Esophagus squamous epithelium (tissue), 5 donors: ENCODE measurements at regions not wholly inside any gene's neighbourhood (a gene's known extent, or its start where the extent isn't known, plus 50 kb on each side); places are given as distances from the start of the nearest gene placed in this dataset.

Source experiments
- DNase-seq: peaks from one replicate; lab custom pipeline; 2025; lab: John Stamatoyannopoulos, UW
- H3K27ac ChIP-seq, 4 donors: fragments of 200-600 bp; sonication (generic); one replicate each; pipeline ENCODE4 v1.5.1; 2016 to 2019; ENCODE audit warnings: mild to moderate bottlenecking in 1 of 4
- H3K27me3 ChIP-seq, 4 donors: fragments of 200-600 bp; sonication (generic); 1 replicate in 3 of 4; 2 replicates in 1 of 4; pipeline versions ENCODE4 v1.5.1 to v1.6.0; 2017 to 2021; ENCODE audit warnings: antibody characterized with exemption in 1 of 4
- H3K36me3 ChIP-seq, 3 donors: fragments of 200-600 bp; sonication (generic); one replicate each; pipeline ENCODE4 v1.5.1; 2016 to 2019
- H3K4me1 ChIP-seq, 3 donors: fragments of 200-600 bp; sonication (generic); one replicate each; pipeline ENCODE4 v1.5.1; 2017 to 2019
- H3K4me3 ChIP-seq, 4 donors: fragments of 200-600 bp; sonication (generic); 1 replicate in 3 of 4; 2 replicates in 1 of 4; pipeline ENCODE4 v1.5.1; 2016 to 2019; ENCODE audit warnings: mild to moderate bottlenecking in 2 of 4, moderate library complexity in 1 of 4
- H3K9me3 ChIP-seq, 3 donors: fragments of 200-600 bp; sonication (generic); one replicate each; pipeline ENCODE4 v1.5.1; 2016 to 2019
- CTCF ChIP-seq, 6 experiments: fragments of 450-650 bp in 4 of 6; fragments of 200-600 bp in 2 of 6; sonication (generic) in 2 of 6; IDR thresholded peaks; one replicate each; pipeline ENCODE4 v1.5.1; 2016 to 2019; ENCODE audit warnings: antibody characterized with exemption in 6 of 6, mild to moderate bottlenecking in 4 of 6, moderate library complexity in 4 of 6
- POLR2A ChIP-seq, 4 donors: fragments of 450-650 bp; IDR thresholded peaks; one replicate each; pipeline ENCODE4 v1.6.1; 2017; ENCODE audit warnings: antibody characterized with exemption in 4 of 4, mild to moderate bottlenecking in 4 of 4, moderate library complexity in 3 of 4
- WGBS, 2 donors: methylation state at CpG; one replicate each; pipeline ENCODE4 v1.1.5; 2018; 5-methylcytosine and 5-hydroxymethylcytosine counted together
- intact Hi-C: fragments of 100-400 bp; cut with DNase I; formaldehyde crosslinking; loops from one replicate; pipeline ENCODE4 v1.15.0; 2022
- donor health status: DM: yes; HTN: yes; CAD: no.

- H3K4me3 ChIP-seq: no peak overlapping the region
- no peaks in the 10 kb centered on the region for H3K36me3 ChIP-seq
- no peaks in the 10 kb centered on the region for H3K4me1 ChIP-seq
- no peak for DNase-seq
- no peaks in the 10 kb centered on the region for H3K9me3 ChIP-seq
- WGBS, 2 donors: 63 to 70% methylated on average over 7 of the region's 7 CpGs
- no peak overlapping the region for H3K27ac ChIP-seq
- intact Hi-C loops: no loop called here
- no peak for TF ChIP-seq CTCF (IDR thresholded peaks at IDR 0.05)
- TF ChIP-seq POLR2A (IDR thresholded peaks at IDR 0.05): no peak
- H3K27me3 ChIP-seq: no peaks in the 10 kb centered on the region
Measured at GRCh38 chr13:78401873-78402707, 201.3 kb downstream of the POU4F1 start.

- no peaks in the 10 kb centered on the region for H3K9me3 ChIP-seq
- DNase-seq: no peak
- H3K4me3 ChIP-seq: no peak overlapping the region
- intact Hi-C loops: no loop called here
- no peak overlapping the region for H3K27ac ChIP-seq
- WGBS, 2 donors: 44 to 47% methylated on average over 4 of the region's 4 CpGs
- no peaks in the 10 kb centered on the region for H3K4me1 ChIP-seq
- H3K36me3 ChIP-seq: no peaks in the 10 kb centered on the region
- H3K27me3 ChIP-seq: no peaks in the 10 kb centered on the region
- TF ChIP-seq CTCF (IDR thresholded peaks at IDR 0.05) (no peak), POLR2A (IDR thresholded peaks at IDR 0.05) (no peak)
Measured at GRCh38 chr13:78398743-78399410, 204.5 kb downstream of the POU4F1 start.

- Histone ChIP-seq H3K36me3 (no peaks in the 10 kb centered on the region), H3K4me3 (no peak overlapping the region), H3K9me3 (no peaks in the 10 kb centered on the region), H3K4me1 (no peaks in the 10 kb centered on the region), H3K27ac (no peak overlapping the region), H3K27me3 (no peaks in the 10 kb centered on the region)
- intact Hi-C loops: no loop called here
- 41 to 63% methylated on average over 4 of the region's 4 CpGs for WGBS, 2 donors
- no peak for DNase-seq
- TF ChIP-seq POLR2A (IDR thresholded peaks at IDR 0.05) (no peak), CTCF (IDR thresholded peaks at IDR 0.05) (no peak)
Measured at GRCh38 chr13:78393286-78394142, 209.8 kb downstream of the POU4F1 start.

GRCh38 chr13:78383899-78384298, 219.5 kb downstream of the POU4F1 start:
- H3K36me3 ChIP-seq: no peaks in the 10 kb centered on the region
- no peak overlapping the region for H3K27ac ChIP-seq
- TF ChIP-seq CTCF (IDR thresholded peaks at IDR 0.05): no peak
- no peak for TF ChIP-seq POLR2A (IDR thresholded peaks at IDR 0.05)
- 61 to 71% methylated on average over 1 of the region's 1 CpG for WGBS, 2 donors
- H3K4me1 ChIP-seq: no peaks in the 10 kb centered on the region
- no peaks in the 10 kb centered on the region for H3K27me3 ChIP-seq
- H3K4me3 ChIP-seq: no peak overlapping the region
- intact Hi-C loops: no loop called here
- DNase-seq: no peak
- no peaks in the 10 kb centered on the region for H3K9me3 ChIP-seq
